ENCODE measurements at regions not wholly inside any gene's neighbourhood (a gene's known extent, or its start where the extent isn't known, plus 50 kb on each side); places are given as distances from the start of the nearest gene placed in this dataset.

DNA sequence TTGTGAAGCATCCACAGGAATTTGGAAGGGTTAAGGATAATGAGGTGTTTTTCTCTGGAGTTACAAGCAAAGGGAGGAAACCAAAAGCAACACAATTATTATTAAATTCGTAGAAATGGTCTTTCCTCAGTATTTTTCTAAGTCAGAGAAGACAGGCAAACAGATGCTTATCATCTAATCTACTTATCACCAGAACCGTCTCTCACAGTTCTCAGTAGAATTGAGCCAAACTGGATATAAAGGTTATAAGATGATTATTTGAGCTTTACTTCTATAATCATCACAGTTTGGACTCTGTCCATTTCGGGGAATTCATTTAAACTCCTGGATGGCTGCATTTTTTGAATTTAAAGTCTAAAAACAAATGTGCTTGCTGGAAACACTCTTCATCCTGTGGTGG lies 245.0 kb downstream of the KCNJ2 start:
- TF ChIP-seq, protein P1, sequence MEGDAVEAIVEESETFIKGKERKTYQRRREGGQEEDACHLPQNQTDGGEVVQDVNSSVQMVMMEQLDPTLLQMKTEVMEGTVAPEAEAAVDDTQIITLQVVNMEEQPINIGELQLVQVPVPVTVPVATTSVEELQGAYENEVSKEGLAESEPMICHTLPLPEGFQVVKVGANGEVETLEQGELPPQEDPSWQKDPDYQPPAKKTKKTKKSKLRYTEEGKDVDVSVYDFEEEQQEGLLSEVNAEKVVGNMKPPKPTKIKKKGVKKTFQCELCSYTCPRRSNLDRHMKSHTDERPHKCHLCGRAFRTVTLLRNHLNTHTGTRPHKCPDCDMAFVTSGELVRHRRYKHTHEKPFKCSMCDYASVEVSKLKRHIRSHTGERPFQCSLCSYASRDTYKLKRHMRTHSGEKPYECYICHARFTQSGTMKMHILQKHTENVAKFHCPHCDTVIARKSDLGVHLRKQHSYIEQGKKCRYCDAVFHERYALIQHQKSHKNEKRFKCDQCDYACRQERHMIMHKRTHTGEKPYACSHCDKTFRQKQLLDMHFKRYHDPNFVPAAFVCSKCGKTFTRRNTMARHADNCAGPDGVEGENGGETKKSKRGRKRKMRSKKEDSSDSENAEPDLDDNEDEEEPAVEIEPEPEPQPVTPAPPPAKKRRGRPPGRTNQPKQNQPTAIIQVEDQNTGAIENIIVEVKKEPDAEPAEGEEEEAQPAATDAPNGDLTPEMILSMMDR (IDR thresholded peaks at IDR 0.05): no peak
- TF ChIP-seq POLR2A (IDR thresholded peaks at IDR 0.05) (no peak), EP300 (IDR thresholded peaks at IDR 0.05) (no peak), POLR2AphosphoS5 (IDR thresholded peaks at IDR 0.05) (no peak)

Measured in stomach (tissue), 4 donors.